ENCODE measurements at regions not wholly inside any gene's neighbourhood (a gene's known extent, or its start where the extent isn't known, plus 50 kb on each side); places are given as distances from the start of the nearest gene placed in this dataset.

GRCh38 chr20:36104244-36104643 is 50.3 kb upstream of the EPB41L1 start:
- DNase-seq (ENCODE audit: low read depth in 4 of 4, low spot score in 3 of 4) = no peak
